EL (cell line): ENCODE measurements at regions not wholly inside any gene's neighbourhood (a gene's known extent, or its start where the extent isn't known, plus 50 kb on each side); places are given as distances from the start of the nearest gene placed in this dataset.

Experiments
- DNase-seq: peaks from one replicate; pipeline ENCODE4 v3.0.0-alpha.2; 2016

- DNase-seq: no peak
These were observed 54.9 kb upstream of the RFC3 start for GRCh38 chr13:33763021-33763420.

- no peak for DNase-seq
These were observed 53.2 kb upstream of the RFC3 start for GRCh38 chr13:33764716-33765115.

- no peak for DNase-seq
These were observed 51.4 kb upstream of the RFC3 start for GRCh38 chr13:33766329-33767123.

- no peak for DNase-seq
These were observed 50.8 kb upstream of the RFC3 start for GRCh38 chr13:33767140-33767539.
